Fibroblast of lung (primary cell): ENCODE measurements at regions not wholly inside any gene's neighbourhood (a gene's known extent, or its start where the extent isn't known, plus 50 kb on each side); places are given as distances from the start of the nearest gene placed in this dataset.
"Not testable (repeated sequence)": the region's sequence is repeated elsewhere in the genome, so short reads cannot be mapped to it uniquely, and the experiment has no call there.

ENCODE experiments used
- DNase-seq, 2 donors: peaks; one replicate each; pipeline versions ENCODE4 v3.0.0 to v3.0.0-alpha.2; 2010; ENCODE audit warnings: low read depth in 2 of 2
- H2AFZ ChIP-seq: 2 replicates; pipeline ENCODE4 v1.5.1; 2012; ENCODE audit warnings: low read length, control low read depth, inconsistent platforms
- H3K27ac ChIP-seq: 2 replicates; pipeline ENCODE4 v1.5.1; 2011; ENCODE audit warnings: low read length, control low read depth; ENCODE audit not compliant: insufficient read depth
- H3K27me3 ChIP-seq: 2 replicates; pipeline ENCODE4 v1.5.1; 2011; ENCODE audit warnings: mild to moderate bottlenecking, low read length; ENCODE audit not compliant: control insufficient read depth, insufficient read depth
- H3K36me3 ChIP-seq: 2 replicates; pipeline ENCODE4 v1.5.1; 2011; ENCODE audit warnings: low read length; ENCODE audit not compliant: control insufficient read depth, insufficient read depth
- H3K4me1 ChIP-seq: 2 replicates; pipeline ENCODE4 v1.5.1; 2011; ENCODE audit warnings: low read length; ENCODE audit not compliant: control insufficient read depth, insufficient read depth; ENCODE audit errors: extremely low read depth
- H3K4me2 ChIP-seq: 2 replicates; pipeline ENCODE4 v1.5.1; 2011; ENCODE audit warnings: low read length, control low read depth; ENCODE audit not compliant: insufficient read depth; ENCODE audit errors: extremely low read depth
- H3K4me3 ChIP-seq, 4 experiments: fragments of 200-600 bp in 1 of 4; sonication (generic) in 1 of 4; replicated peaks in 1 of 4; 2 replicates each; pipeline ENCODE4 v1.5.1; 2011 to 2016; ENCODE audit warnings: low read length in 4 of 4, low read depth in 3 of 4, mild to moderate bottlenecking in 3 of 4, control low read depth in 2 of 4, inconsistent platforms in 1 of 4, mixed read lengths in 1 of 4; ENCODE audit not compliant: insufficient read depth in 1 of 4; ENCODE audit errors: control extremely low read depth in 1 of 4
- H3K79me2 ChIP-seq: 2 replicates; pipeline ENCODE4 v1.5.1; 2012; ENCODE audit warnings: mild to moderate bottlenecking, low read length, inconsistent platforms; ENCODE audit not compliant: control insufficient read depth, insufficient read depth
- H3K9ac ChIP-seq: 2 replicates; pipeline ENCODE4 v1.5.1; 2011; ENCODE audit warnings: mild to moderate bottlenecking, low read length, control low read depth; ENCODE audit not compliant: insufficient read depth
- H3K9me3 ChIP-seq: 2 replicates; pipeline ENCODE4 v1.5.1; 2012; ENCODE audit warnings: low read depth, low read length; ENCODE audit not compliant: control insufficient read depth, insufficient read depth
- H4K20me1 ChIP-seq: 2 replicates; pipeline ENCODE4 v1.5.1; 2011; ENCODE audit warnings: low read length; ENCODE audit not compliant: control insufficient read depth, insufficient read depth; ENCODE audit errors: extremely low read depth
- CTCF ChIP-seq, 2 donors: IDR thresholded peaks in 1 of 2; conservative IDR thresholded peaks in 1 of 2; 1 replicate in 1 of 2; 2 replicates in 1 of 2; pipeline ENCODE4 v1.5.1; 2011 to 2012; ENCODE audit warnings: low read length in 2 of 2, control low read depth in 1 of 2, inconsistent platforms in 1 of 2, low read depth in 1 of 2, mild to moderate bottlenecking in 1 of 2
- EZH2 ChIP-seq: IDR thresholded peaks from 2 replicates; pipeline ENCODE4 v1.5.1; 2012; ENCODE audit warnings: low read length, control low read depth, mild to moderate bottlenecking; ENCODE audit errors: missing control alignments

DNA sequence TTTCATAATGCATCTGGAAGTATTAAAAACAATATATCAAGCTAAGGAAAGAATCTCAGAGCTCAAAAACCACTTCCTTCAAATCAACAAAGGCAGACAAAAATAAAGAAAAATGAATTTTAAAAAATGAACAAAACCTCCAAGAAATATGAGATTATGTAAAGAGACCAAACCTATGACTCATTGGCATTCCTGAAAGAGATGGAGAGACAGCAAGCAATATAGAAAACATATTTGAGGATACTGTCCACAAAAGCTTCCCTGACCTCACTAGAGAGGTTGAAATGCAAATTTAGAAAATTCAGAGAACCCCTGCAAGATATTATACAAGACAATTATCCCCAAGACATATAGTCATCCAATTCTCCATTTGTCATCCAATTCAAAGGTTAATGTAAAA lies 311.3 kb upstream of the SOX9 start:
- no peak overlapping the region for H3K4me2 ChIP-seq
- H3K9ac ChIP-seq = no peak overlapping the region
- no peaks in the 10 kb centered on the region for H4K20me1 ChIP-seq
- no peaks in the 10 kb centered on the region for H3K4me1 ChIP-seq
- no peak for DNase-seq
- H2AFZ ChIP-seq = no peak overlapping the region
- H3K9me3 ChIP-seq = no peaks in the 10 kb centered on the region
- TF ChIP-seq EZH2 (no peak), CTCF (conservative IDR thresholded peaks at IDR 0.05 in 1 of 2, IDR thresholded peaks at IDR 0.05 in 1 of 2; ENCODE audit: low read depth in 1 of 2, low read length in 2 of 2) (no peak)
- H3K27me3 ChIP-seq = no peaks in the 10 kb centered on the region
- no peak overlapping the region for H3K27ac ChIP-seq
- H3K4me3 ChIP-seq = no peak overlapping the region
- no peaks in the 10 kb centered on the region for H3K36me3 ChIP-seq
- H3K79me2 ChIP-seq = no peaks in the 10 kb centered on the region

GRCh38 chr17:71813861-71814260 lies 307.0 kb upstream of the SOX9 start:
- H3K9ac ChIP-seq, H3K4me3 ChIP-seq, H3K4me2 ChIP-seq, H3K27me3 ChIP-seq, H4K20me1 ChIP-seq, H3K27ac ChIP-seq, H3K4me1 ChIP-seq, H3K9me3 ChIP-seq, H3K79me2 ChIP-seq, H3K36me3 ChIP-seq, H2AFZ ChIP-seq: not testable (repeated sequence)
- peak in 1 of 2 donors; percentile 37 for DNase-seq

GRCh38 chr17:71821511-71821910 lies 299.3 kb upstream of the SOX9 start:
- Histone ChIP-seq H4K20me1 (no peaks in the 10 kb centered on the region), H2AFZ (no peak overlapping the region), H3K36me3 (no peaks in the 10 kb centered on the region), H3K4me3 (no peak overlapping the region), H3K9ac (no peak overlapping the region), H3K27me3 (no peaks in the 10 kb centered on the region), H3K79me2 (no peaks in the 10 kb centered on the region), H3K4me2 (no peak overlapping the region), H3K4me1 (no peaks in the 10 kb centered on the region), H3K9me3 (no peaks in the 10 kb centered on the region), H3K27ac (no peak overlapping the region)
- peak in 1 of 2 donors; percentile 75 for DNase-seq
- TF ChIP-seq CTCF (conservative IDR thresholded peaks at IDR 0.05 in 1 of 2, IDR thresholded peaks at IDR 0.05 in 1 of 2; ENCODE audit: low read depth in 1 of 2, low read length in 2 of 2) (no peak), EZH2 (no peak)

DNA sequence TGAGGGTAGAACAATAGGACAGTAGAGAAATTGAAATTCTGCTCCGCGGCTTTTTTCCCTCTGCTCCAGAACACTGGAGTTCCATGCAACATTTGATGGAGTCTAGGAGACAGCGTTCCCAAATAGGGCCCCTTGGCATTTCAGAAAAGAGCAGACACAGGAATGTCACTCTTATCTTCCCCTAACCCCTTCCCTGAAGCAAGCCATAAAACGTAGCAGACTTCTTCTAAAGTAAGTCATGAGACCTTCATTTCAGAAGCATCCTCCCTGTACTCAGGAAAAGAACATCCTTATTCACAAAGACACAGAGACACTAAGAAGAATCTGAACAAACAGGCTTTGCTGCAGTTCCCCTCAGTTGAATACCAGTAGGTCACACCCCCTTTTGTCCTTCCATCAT lies 296.1 kb upstream of the SOX9 start:
- no peak overlapping the region for H3K4me2 ChIP-seq
- no peak for DNase-seq
- H2AFZ ChIP-seq = no peak overlapping the region
- no peaks in the 10 kb centered on the region for H3K4me1 ChIP-seq
- TF ChIP-seq EZH2 (no peak), CTCF (conservative IDR thresholded peaks at IDR 0.05 in 1 of 2, IDR thresholded peaks at IDR 0.05 in 1 of 2; ENCODE audit: low read depth in 1 of 2, low read length in 2 of 2) (no peak)
- no peaks in the 10 kb centered on the region for H3K79me2 ChIP-seq
- H3K4me3 ChIP-seq = no peak overlapping the region
- no peaks in the 10 kb centered on the region for H3K36me3 ChIP-seq
- H3K27ac ChIP-seq = no peak overlapping the region
- no peaks in the 10 kb centered on the region for H3K9me3 ChIP-seq
- no peak overlapping the region for H3K9ac ChIP-seq
- H3K27me3 ChIP-seq = no peaks in the 10 kb centered on the region
- no peaks in the 10 kb centered on the region for H4K20me1 ChIP-seq
